ENCODE measurements at regions not wholly inside any gene's neighbourhood (a gene's known extent, or its start where the extent isn't known, plus 50 kb on each side); places are given as distances from the start of the nearest gene placed in this dataset.

DNA sequence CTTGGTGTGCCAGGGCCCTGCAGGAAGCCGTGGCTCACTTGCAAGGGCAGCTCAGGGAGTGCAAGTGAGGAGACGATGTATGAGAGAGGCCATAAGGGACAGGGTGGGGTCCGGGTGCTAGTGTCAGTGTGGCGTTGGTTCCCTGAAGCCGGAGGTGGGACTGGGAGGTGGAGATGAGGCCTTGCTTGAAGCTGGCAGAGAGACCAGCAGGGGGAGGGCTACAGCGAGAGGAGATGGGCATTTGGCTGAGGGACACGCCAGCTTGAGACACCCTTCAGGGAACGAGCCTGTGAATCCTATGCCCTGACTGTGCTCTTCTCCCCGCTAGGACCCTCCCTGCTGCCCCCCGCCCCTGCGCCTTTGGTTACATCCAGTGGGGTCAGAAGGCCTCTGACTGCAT lies 529.1 kb downstream of the TCERG1L start:
- no peak overlapping the region for H4K91ac ChIP-seq (ENCODE audit: insufficient read length, low read depth, low read length)
- no peaks in the 10 kb centered on the region for H3K79me2 ChIP-seq (ENCODE audit: insufficient read depth, low read length)
- Mint-ChIP-seq H3K27ac (peak overlapping the region in 1 of 3 experiments; percentile 39; a peak in 2 of 7 replicates), H3K36me3 (ENCODE audit: insufficient read depth in 1 of 3, low read depth in 3 of 3) (no peaks in the 10 kb centered on the region), H3K4me3 (no peak overlapping the region), H3K9me3 (no peaks in the 10 kb centered on the region), H3K4me1 (0 out of 4 replicates have a peak, but pooled peaks cover 2% of the 10 kb centered on the region in 2 experiments), H3K27me3 (ENCODE audit: low read depth) (no peaks in the 10 kb centered on the region)
- no peak overlapping the region for H3K18ac ChIP-seq (ENCODE audit: insufficient read length, low read depth, low read length)
- H3K14ac ChIP-seq (ENCODE audit: insufficient read depth, low read length) = no peak overlapping the region
- no peak overlapping the region for H3T11ph ChIP-seq (ENCODE audit: low read length)
- no peaks in the 10 kb centered on the region for H3K23me2 ChIP-seq (ENCODE audit: insufficient read length, low read depth, low read length, poor library complexity, severe bottlenecking)
- H4K5ac ChIP-seq (ENCODE audit: insufficient read length, low read depth, low read length) = no peak overlapping the region
- no peak overlapping the region for H2AFZ ChIP-seq (ENCODE audit: low read length)
- no peak overlapping the region for H3K23ac ChIP-seq (ENCODE audit: insufficient read length, low read depth, low read length)
- no peak overlapping the region for H3K4me2 ChIP-seq (ENCODE audit: insufficient read depth, insufficient read length, low read length)
- WGBS (ENCODE audit: extremely low coverage, insufficient read length, low lambda C conversion rate) = no CpG with 5 or more reads among the region's 11 CpGs
- H2BK12ac ChIP-seq (ENCODE audit: insufficient read length, low read depth, low read length) = no peak overlapping the region
- no peak overlapping the region for H4K8ac ChIP-seq (replicated peaks; ENCODE audit: insufficient read length, low read depth, low read length)
- no peak overlapping the region for H3K4ac ChIP-seq (ENCODE audit: low read depth, low read length)
- DNase-seq = peak; percentile 72
- no peak overlapping the region for H3K56ac ChIP-seq (ENCODE audit: insufficient read length, low read depth, low read length)
- TF ChIP-seq CTCF (conservative IDR thresholded peaks at IDR 0.05) = peak; percentile 57
- no peak overlapping the region for H2BK20ac ChIP-seq (ENCODE audit: low read depth, low read length, poor library complexity, severe bottlenecking)
- peaks cover 3% of the 10 kb centered on the region for H4K20me1 ChIP-seq (ENCODE audit: control insufficient read depth, insufficient read depth, insufficient read length)
- H3K9me3 ChIP-seq (ENCODE audit: control insufficient read depth, low read depth, low read length) = no peaks in the 10 kb centered on the region
- H2BK15ac ChIP-seq (ENCODE audit: low read depth, low read length) = no peak overlapping the region
- no peak overlapping the region for H2BK120ac ChIP-seq (ENCODE audit: low read depth, low read length, poor library complexity, severe bottlenecking)
- H3K9ac ChIP-seq (ENCODE audit: extremely low read depth, insufficient read length, low read length) = no peak overlapping the region
- no peak overlapping the region for H2AK5ac ChIP-seq (ENCODE audit: insufficient read length, low read length)
- H3K27ac ChIP-seq (ENCODE audit: insufficient read length, low read depth, low read length) = no peak overlapping the region
- no peak overlapping the region for H2BK5ac ChIP-seq (ENCODE audit: insufficient read length, low read length)
- no peaks in the 10 kb centered on the region for H3K27me3 ChIP-seq (ENCODE audit: insufficient read depth, low read length)
- no peaks in the 10 kb centered on the region for H3K79me1 ChIP-seq (ENCODE audit: insufficient read depth, low read depth, low read length, poor library complexity, severe bottlenecking)
- H3K4me1 ChIP-seq (ENCODE audit: insufficient read depth, low read length) = no peaks in the 10 kb centered on the region

Measured in H9 (cell line).